ENCODE measurements at regions not wholly inside any gene's neighbourhood (a gene's known extent, or its start where the extent isn't known, plus 50 kb on each side); places are given as distances from the start of the nearest gene placed in this dataset.

DNA sequence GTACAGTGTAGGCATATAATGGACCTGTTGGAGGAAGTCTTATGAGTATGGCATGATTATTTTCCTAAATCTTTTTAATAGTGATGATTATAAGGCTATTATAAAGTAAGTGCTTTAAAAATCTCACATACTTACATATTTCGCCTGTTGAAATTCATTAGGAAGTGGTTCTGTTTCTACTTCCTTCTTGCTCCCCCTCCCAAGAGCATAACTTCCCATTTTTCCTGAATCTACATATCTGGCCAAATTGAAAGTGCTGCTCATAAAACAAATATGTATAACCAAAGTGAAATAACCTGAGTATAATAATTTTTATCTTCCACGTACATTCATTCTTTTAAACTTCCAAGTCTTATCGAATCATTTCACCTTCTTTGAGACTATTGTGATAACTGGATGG, 455.6 kb upstream of the SEL1L start:
- no peak for TF ChIP-seq JUNB (IDR thresholded peaks at IDR 0.05; ENCODE audit: unreplicated experiment)
- no peak for TF ChIP-seq EZH2 (IDR thresholded peaks at IDR 0.05; ENCODE audit: low read depth, unreplicated experiment)
- TF ChIP-seq, protein P1, sequence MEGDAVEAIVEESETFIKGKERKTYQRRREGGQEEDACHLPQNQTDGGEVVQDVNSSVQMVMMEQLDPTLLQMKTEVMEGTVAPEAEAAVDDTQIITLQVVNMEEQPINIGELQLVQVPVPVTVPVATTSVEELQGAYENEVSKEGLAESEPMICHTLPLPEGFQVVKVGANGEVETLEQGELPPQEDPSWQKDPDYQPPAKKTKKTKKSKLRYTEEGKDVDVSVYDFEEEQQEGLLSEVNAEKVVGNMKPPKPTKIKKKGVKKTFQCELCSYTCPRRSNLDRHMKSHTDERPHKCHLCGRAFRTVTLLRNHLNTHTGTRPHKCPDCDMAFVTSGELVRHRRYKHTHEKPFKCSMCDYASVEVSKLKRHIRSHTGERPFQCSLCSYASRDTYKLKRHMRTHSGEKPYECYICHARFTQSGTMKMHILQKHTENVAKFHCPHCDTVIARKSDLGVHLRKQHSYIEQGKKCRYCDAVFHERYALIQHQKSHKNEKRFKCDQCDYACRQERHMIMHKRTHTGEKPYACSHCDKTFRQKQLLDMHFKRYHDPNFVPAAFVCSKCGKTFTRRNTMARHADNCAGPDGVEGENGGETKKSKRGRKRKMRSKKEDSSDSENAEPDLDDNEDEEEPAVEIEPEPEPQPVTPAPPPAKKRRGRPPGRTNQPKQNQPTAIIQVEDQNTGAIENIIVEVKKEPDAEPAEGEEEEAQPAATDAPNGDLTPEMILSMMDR (conservative IDR thresholded peaks at IDR 0.05; ENCODE audit: low read depth in 2 of 2): no peak
- TF ChIP-seq POLR2AphosphoS5 (IDR thresholded peaks at IDR 0.05; ENCODE audit: low read depth): no peak

Measured in GM23338 (cell line).